ENCODE measurements at regions not wholly inside any gene's neighbourhood (a gene's known extent, or its start where the extent isn't known, plus 50 kb on each side); places are given as distances from the start of the nearest gene placed in this dataset.

- no peak for TF ChIP-seq CTCF (IDR thresholded peaks at IDR 0.05; ENCODE audit: extremely low read depth in 1 of 2, insufficient read depth in 1 of 2, low read depth in 1 of 2, low read length in 2 of 2)
- no peak for TF ChIP-seq POLR2A (IDR thresholded peaks at IDR 0.05; ENCODE audit: low read depth, low read length)
- no peak for TF ChIP-seq POLR2AphosphoS5 (IDR thresholded peaks at IDR 0.05; ENCODE audit: insufficient read depth, low read depth, low read length)
- TF ChIP-seq FOS (IDR thresholded peaks at IDR 0.05; ENCODE audit: borderline replicate concordance, insufficient read depth, low read length), result no peak
- TF ChIP-seq EZH2 (IDR thresholded peaks at IDR 0.05; ENCODE audit: borderline replicate concordance, low read depth, low read length, severe bottlenecking), result no peak
- TF ChIP-seq MYC (IDR thresholded peaks at IDR 0.05; ENCODE audit: low read depth, low read length), result no peak
- no peak for TF ChIP-seq MAX (IDR thresholded peaks at IDR 0.05; ENCODE audit: insufficient read depth, insufficient read length)
These were observed 197.1 kb upstream of the IGF1R start for GRCh38 chr15:98451236-98451635.
